ENCODE measurements at regions not wholly inside any gene's neighbourhood (a gene's known extent, or its start where the extent isn't known, plus 50 kb on each side); places are given as distances from the start of the nearest gene placed in this dataset.
"Not testable (repeated sequence)": the region's sequence is repeated elsewhere in the genome, so short reads cannot be mapped to it uniquely, and the experiment has no call there.

DNA sequence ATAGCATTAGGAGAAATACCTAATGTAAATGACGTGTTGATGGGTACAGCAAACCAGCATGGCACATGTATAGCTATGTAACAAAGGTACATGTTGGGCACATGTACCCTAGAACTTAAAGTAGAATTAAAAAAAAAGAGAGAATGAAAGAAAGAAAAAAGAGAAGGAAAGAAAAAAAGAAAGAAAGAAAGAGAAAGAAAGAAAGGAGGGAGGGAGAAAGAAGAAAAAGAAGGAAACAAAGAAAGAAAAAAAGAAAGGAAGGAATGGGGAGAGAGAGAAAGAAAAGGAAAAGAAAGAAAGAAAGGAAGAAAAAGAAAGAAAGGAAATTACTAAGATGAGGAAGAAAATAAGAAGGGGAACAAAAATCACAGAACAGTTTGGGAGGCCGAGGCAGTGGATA, 925.5 kb downstream of the LRFN5 start:
- no peaks in the 10 kb centered on the region for H3K27me3 Mint-ChIP-seq
- H3K4me1 Mint-ChIP-seq, result no peaks in the 10 kb centered on the region
- H3K4me3 Mint-ChIP-seq, result no peak overlapping the region
- no peak overlapping the region for H3K27ac Mint-ChIP-seq
- DNase-seq (ENCODE audit: low spot score in 2 of 2), result no peak
- no peak for ATAC-seq (ENCODE audit: low read depth)
- no peaks in the 10 kb centered on the region for H3K36me3 Mint-ChIP-seq
- H3K9me3 Mint-ChIP-seq, result no peaks in the 10 kb centered on the region

DNA sequence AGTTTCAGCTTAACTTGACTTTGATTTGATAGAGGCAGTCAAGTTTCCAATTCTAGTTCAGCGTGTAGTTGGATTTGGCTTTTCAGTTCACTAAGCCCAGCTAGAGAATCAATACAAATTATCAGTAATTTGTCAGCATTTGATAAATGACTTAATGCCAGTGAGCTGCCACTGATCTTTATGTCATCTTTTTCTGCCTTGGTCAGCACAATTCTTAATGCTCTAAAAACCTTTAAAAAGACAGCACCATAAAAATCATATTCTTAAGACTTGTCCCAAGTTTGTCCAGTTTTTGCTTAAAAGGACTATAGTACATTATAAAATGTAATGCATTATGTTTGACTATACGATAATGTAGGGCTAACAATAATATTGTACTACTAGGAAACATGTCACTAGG, 920.5 kb downstream of the LRFN5 start:
- no peak overlapping the region for H3K4me3 Mint-ChIP-seq
- no peak overlapping the region for H3K27ac Mint-ChIP-seq
- no peaks in the 10 kb centered on the region for H3K9me3 Mint-ChIP-seq
- H3K4me1 Mint-ChIP-seq, result no peaks in the 10 kb centered on the region
- H3K27me3 Mint-ChIP-seq, result no peaks in the 10 kb centered on the region
- DNase-seq (ENCODE audit: low spot score in 2 of 2), result no peak
- no peaks in the 10 kb centered on the region for H3K36me3 Mint-ChIP-seq
- no peak for ATAC-seq (ENCODE audit: low read depth)

DNA sequence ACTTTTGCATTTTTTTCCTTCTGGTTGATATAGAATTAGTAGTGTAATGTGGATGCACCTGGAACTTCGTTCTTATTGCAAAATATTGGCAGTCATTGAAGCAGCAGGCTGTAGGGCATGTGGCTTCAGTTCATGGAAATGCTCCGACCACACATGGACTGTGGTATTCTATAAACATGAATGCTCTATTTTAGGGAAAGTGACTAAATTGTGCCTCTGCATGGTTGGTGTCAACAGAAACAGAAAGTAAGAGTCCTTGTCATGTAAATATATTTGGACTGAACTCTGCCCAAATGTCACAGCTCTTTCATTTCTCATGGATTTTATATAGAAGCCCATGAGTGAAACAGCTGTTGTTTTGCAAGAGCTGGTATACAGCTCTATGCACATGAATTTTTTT, 917.0 kb downstream of the LRFN5 start:
- Mint-ChIP-seq H3K36me3 (no peaks in the 10 kb centered on the region), H3K9me3 (no peaks in the 10 kb centered on the region), H3K27ac (no peak overlapping the region), H3K4me3 (peak overlapping the region; percentile 8), H3K4me1 (no peaks in the 10 kb centered on the region), H3K27me3 (no peaks in the 10 kb centered on the region)
- ATAC-seq (ENCODE audit: low read depth) (no peak), DNase-seq (ENCODE audit: low spot score in 2 of 2) (no peak)

- DNase-seq (ENCODE audit: low spot score in 2 of 2) (no peak), ATAC-seq (ENCODE audit: low read depth) (no peak)
- peaks cover 10% of the 10 kb centered on the region for H3K4me1 Mint-ChIP-seq
- H3K4me3 Mint-ChIP-seq, result no peak overlapping the region
- no peaks in the 10 kb centered on the region for H3K27me3 Mint-ChIP-seq
- no peak overlapping the region for H3K27ac Mint-ChIP-seq
- H3K36me3 Mint-ChIP-seq, result no peaks in the 10 kb centered on the region
- peaks cover 2% of the 10 kb centered on the region for H3K9me3 Mint-ChIP-seq
Measured at GRCh38 chr14:42517806-42518500, 911.3 kb downstream of the LRFN5 start.

DNA sequence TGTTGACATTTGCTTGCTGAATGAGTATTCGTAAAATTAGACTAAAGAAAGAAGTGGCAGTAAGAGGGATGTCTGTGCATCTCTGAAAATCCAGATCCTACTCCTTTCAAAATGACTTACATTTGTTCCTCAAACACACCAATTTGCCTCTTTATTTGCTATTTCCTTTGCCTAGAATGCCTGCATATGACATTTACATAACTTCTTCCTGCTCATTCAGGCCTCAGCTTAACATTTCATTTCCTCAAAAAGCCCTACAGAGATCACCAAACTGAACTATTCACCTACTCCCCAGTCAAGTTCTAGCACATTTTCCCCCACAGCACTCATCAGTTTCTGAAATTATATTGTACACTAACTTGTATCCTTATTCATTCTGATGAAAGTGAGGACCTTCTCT, 907.2 kb downstream of the LRFN5 start:
- peaks cover 10% of the 10 kb centered on the region for H3K4me1 Mint-ChIP-seq
- ATAC-seq (ENCODE audit: low read depth), result peak; percentile 31
- H3K4me3 Mint-ChIP-seq, result no peak overlapping the region
- peaks cover 6% of the 10 kb centered on the region for H3K9me3 Mint-ChIP-seq
- no peaks in the 10 kb centered on the region for H3K27me3 Mint-ChIP-seq
- H3K36me3 Mint-ChIP-seq, result no peaks in the 10 kb centered on the region
- H3K27ac Mint-ChIP-seq, result no peak overlapping the region
- no peak for DNase-seq (ENCODE audit: low spot score in 2 of 2)

DNA sequence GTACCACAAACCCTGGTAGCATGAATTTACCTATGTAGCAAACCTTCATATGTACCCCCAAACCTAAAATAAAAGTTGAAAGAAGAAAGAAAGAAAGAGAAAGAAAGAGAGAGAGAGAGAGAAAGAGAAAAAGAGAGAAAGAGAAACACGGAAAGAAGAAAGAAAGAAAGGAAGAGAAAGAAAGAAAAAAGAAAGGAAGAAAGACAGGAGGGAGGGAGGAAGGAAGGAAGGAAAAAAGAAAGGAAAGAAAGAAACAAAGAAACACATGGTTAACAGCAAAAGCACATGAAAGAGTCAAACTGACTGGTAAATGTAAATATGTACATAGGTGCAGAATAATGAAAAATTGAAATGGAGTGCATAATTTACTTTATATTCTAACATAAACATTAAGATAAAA, 903.4 kb downstream of the LRFN5 start:
- peaks cover 7% of the 10 kb centered on the region for H3K4me1 Mint-ChIP-seq
- no peak for DNase-seq (ENCODE audit: low spot score in 2 of 2)
- ATAC-seq (ENCODE audit: low read depth), result no peak
- H3K4me3 Mint-ChIP-seq, result no peak overlapping the region
- H3K27ac Mint-ChIP-seq, result no peak overlapping the region
- H3K36me3 Mint-ChIP-seq, result no peaks in the 10 kb centered on the region
- H3K9me3 Mint-ChIP-seq, result peaks cover 7% of the 10 kb centered on the region
- H3K27me3 Mint-ChIP-seq, result no peaks in the 10 kb centered on the region

- ATAC-seq (ENCODE audit: low read depth), result no peak
- no peak overlapping the region for H3K4me3 Mint-ChIP-seq
- H3K9me3 Mint-ChIP-seq, result peaks cover 5% of the 10 kb centered on the region
- H3K27me3 Mint-ChIP-seq, result no peaks in the 10 kb centered on the region
- H3K36me3 Mint-ChIP-seq, result no peaks in the 10 kb centered on the region
- H3K27ac Mint-ChIP-seq, result no peak overlapping the region
- DNase-seq (ENCODE audit: low spot score in 2 of 2), result no peak
- no peaks in the 10 kb centered on the region for H3K4me1 Mint-ChIP-seq
Measured at GRCh38 chr14:42508209-42508946, 901.7 kb downstream of the LRFN5 start.

DNA sequence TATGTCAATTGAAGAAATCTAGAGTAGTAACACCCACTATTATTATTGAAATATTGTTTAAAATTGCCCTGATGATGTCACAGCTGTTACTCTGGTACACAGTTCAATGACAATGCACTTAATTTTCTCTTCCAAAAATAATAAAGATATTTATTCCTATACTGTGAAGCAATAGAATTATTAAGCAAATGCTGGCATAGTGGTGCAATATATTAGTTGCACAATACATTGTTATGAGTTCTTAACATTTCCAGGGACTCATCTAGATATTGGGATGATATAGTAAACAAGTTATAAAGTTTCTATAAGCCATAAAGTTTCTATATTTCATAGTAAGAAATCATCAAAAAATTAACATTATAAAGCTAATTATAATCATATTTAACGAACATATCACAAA, 897.8 kb downstream of the LRFN5 start:
- no peak overlapping the region for H3K4me3 Mint-ChIP-seq
- no peak overlapping the region for H3K27ac Mint-ChIP-seq
- no peaks in the 10 kb centered on the region for H3K4me1 Mint-ChIP-seq
- H3K36me3 Mint-ChIP-seq, result no peaks in the 10 kb centered on the region
- H3K27me3 Mint-ChIP-seq, result no peaks in the 10 kb centered on the region
- H3K9me3 Mint-ChIP-seq, result peaks cover 2% of the 10 kb centered on the region
- ATAC-seq (ENCODE audit: low read depth) (no peak), DNase-seq (ENCODE audit: low spot score in 2 of 2) (no peak)

DNA sequence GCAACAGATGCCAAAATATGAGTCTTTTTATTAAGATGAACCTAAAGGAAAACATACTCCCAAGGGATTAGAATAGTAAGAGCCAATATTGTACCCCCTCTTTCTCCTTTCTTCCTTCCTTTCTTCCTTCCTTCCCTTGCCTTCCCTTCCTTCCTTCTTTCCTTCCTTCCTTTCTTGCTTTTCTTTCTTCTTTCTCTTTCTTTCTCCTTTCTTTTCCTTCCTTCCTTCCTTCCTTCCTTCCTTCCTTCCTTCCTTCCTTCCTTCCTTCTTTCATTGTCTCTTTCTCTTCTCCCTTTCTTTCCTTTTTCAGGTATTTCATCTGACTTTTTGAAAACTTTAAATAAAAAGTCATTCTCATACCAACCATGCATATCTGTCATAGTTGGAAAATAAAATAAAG, 892.5 kb downstream of the LRFN5 start:
- Mint-ChIP-seq H3K27ac (no peak overlapping the region), H3K36me3 (no peaks in the 10 kb centered on the region), H3K9me3 (peaks cover 3% of the 10 kb centered on the region), H3K4me1 (no peaks in the 10 kb centered on the region), H3K27me3 (no peaks in the 10 kb centered on the region), H3K4me3 (no peak overlapping the region)
- ATAC-seq (ENCODE audit: low read depth) (no peak), DNase-seq (ENCODE audit: low spot score in 2 of 2) (no peak)

DNA sequence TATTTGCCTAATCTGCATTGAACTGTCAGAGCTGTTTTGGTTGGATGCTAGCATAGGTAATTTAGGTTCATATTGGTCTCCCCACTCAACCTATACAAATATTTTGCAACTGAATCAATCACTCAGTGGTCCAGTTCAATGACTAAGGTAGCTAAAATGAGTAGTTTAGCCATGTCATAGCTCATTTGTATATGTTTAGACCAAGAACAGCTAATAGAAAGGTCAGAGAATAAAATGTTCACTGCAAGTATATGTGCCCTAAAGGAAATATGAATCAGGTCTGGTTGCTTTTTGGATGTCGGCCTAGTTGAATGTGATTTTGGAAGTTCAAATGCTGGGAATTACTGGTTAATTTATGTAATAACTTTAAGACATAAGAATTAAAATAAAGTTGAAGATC, 883.9 kb downstream of the LRFN5 start:
- no peaks in the 10 kb centered on the region for H3K27me3 Mint-ChIP-seq
- no peak overlapping the region for H3K4me3 Mint-ChIP-seq
- peaks cover 3% of the 10 kb centered on the region for H3K4me1 Mint-ChIP-seq
- no peak overlapping the region for H3K27ac Mint-ChIP-seq
- H3K36me3 Mint-ChIP-seq, result no peaks in the 10 kb centered on the region
- ATAC-seq (ENCODE audit: low read depth) (no peak), DNase-seq (ENCODE audit: low spot score in 2 of 2) (no peak)
- no peaks in the 10 kb centered on the region for H3K9me3 Mint-ChIP-seq

- ATAC-seq (ENCODE audit: low read depth) (no peak), DNase-seq (ENCODE audit: low spot score in 2 of 2) (no peak)
- Mint-ChIP-seq H3K36me3 (no peaks in the 10 kb centered on the region), H3K27me3 (no peaks in the 10 kb centered on the region), H3K4me3 (no peak overlapping the region), H3K9me3 (no peaks in the 10 kb centered on the region), H3K4me1 (peaks cover 3% of the 10 kb centered on the region), H3K27ac (no peak overlapping the region)
Measured at GRCh38 chr14:42488965-42489364, 882.3 kb downstream of the LRFN5 start.

GRCh38 chr14:42482345-42482971, 875.8 kb downstream of the LRFN5 start:
- H3K4me3 Mint-ChIP-seq; H3K4me1 Mint-ChIP-seq; H3K9me3 Mint-ChIP-seq; H3K27ac Mint-ChIP-seq; H3K27me3 Mint-ChIP-seq; DNase-seq (ENCODE audit: low spot score in 2 of 2); H3K36me3 Mint-ChIP-seq; ATAC-seq (ENCODE audit: low read depth): not testable (repeated sequence)

DNA sequence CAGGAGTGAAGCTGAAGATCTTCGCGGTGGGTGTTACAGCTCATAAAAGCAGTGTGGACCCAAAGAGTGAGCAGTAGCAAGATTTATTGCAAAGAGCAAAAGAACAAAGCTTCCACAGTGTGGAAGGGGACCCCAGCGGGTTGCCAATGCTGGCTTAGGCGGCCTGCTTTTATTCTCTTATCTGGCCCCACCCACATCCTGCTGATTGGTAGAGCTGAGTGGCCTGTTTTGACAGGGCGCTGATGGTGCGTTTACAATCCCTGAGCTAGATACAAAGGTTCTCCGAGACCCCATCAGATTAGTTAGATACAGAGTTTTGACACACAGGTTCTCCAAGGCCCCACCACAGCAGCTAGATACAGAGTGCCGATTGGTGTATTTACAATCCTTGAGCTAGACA, 875.0 kb downstream of the LRFN5 start:
- H3K27ac Mint-ChIP-seq; ATAC-seq (ENCODE audit: low read depth); H3K27me3 Mint-ChIP-seq; H3K36me3 Mint-ChIP-seq; H3K4me1 Mint-ChIP-seq; H3K4me3 Mint-ChIP-seq; H3K9me3 Mint-ChIP-seq; DNase-seq (ENCODE audit: low spot score in 2 of 2): not testable (repeated sequence)

- no peak overlapping the region for H3K27ac Mint-ChIP-seq
- no peak overlapping the region for H3K4me3 Mint-ChIP-seq
- DNase-seq (ENCODE audit: low spot score in 2 of 2), result no peak
- ATAC-seq (ENCODE audit: low read depth), result no peak
- no peaks in the 10 kb centered on the region for H3K9me3 Mint-ChIP-seq
- H3K4me1 Mint-ChIP-seq, result no peaks in the 10 kb centered on the region
- no peaks in the 10 kb centered on the region for H3K36me3 Mint-ChIP-seq
- no peaks in the 10 kb centered on the region for H3K27me3 Mint-ChIP-seq
Measured at GRCh38 chr14:42480255-42480654, 873.6 kb downstream of the LRFN5 start.

Data from memory B cell (primary cell).